ENCODE measurements at regions not wholly inside any gene's neighbourhood (a gene's known extent, or its start where the extent isn't known, plus 50 kb on each side); places are given as distances from the start of the nearest gene placed in this dataset.

DNA sequence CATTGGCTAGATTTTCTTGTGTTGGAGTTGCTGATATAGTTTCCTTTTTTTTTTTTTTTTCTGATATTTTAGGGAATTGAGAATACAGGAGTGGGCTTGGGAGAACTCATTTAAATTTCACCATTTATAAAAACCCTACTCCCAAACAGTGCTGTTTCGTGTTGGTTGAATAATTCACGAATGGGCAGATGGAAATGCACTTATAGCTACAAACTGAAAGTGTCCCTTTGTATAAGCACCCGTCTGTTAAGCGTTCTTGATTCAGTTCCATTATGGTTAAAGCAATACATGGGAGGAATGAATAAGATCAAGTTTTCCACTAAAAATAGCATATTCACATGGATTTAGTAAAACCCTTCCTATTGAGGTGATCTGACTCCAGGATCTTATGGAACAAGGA is 122.2 kb upstream of the ARG1 start:
- TF ChIP-seq CTCF (IDR thresholded peaks at IDR 0.05; ENCODE audit: low read length) (no peak), EZH2 (IDR thresholded peaks at IDR 0.05; ENCODE audit: borderline replicate concordance, low read length) (no peak)

Measured in OCI-LY1 (cell line).